Left lung (tissue), 4 donors: ENCODE measurements at regions not wholly inside any gene's neighbourhood (a gene's known extent, or its start where the extent isn't known, plus 50 kb on each side); places are given as distances from the start of the nearest gene placed in this dataset.

Source experiments
- ATAC-seq: fragments of 200-7000 bp; cut with Tn5 transposase; one replicate; pipeline ENCODE4 v1.9.1; 2020; ENCODE audit warnings: moderate library complexity
- DNase-seq, 4 donors: peaks; one replicate each; pipeline ENCODE4 v3.0.0-alpha.2; 2013 to 2020
- H3K27ac ChIP-seq, 2 donors: fragments of 200-600 bp; sonication (generic) in 1 of 2; one replicate each; pipeline versions ENCODE4 v1.5.0 to v1.8.0; 2020 to 2021
- H3K27me3 ChIP-seq, 2 donors: fragments of 200-600 bp; sonication (generic) in 1 of 2; one replicate each; pipeline versions ENCODE4 v1.5.0 to v1.8.0; 2020 to 2021
- H3K36me3 ChIP-seq, 2 donors: fragments of 200-600 bp; sonication (generic) in 1 of 2; one replicate each; pipeline versions ENCODE4 v1.5.0 to v1.8.0; 2020 to 2021
- H3K4me1 ChIP-seq, 2 donors: fragments of 200-600 bp; one replicate each; pipeline ENCODE4 v1.8.0; 2021
- H3K4me3 ChIP-seq, 2 donors: fragments of 200-600 bp; sonication (generic) in 1 of 2; one replicate each; pipeline versions ENCODE4 v1.5.0 to v1.8.0; 2020 to 2021; ENCODE audit warnings: mild to moderate bottlenecking in 1 of 2
- H3K9me3 ChIP-seq, 2 donors: fragments of 200-600 bp; sonication (generic) in 1 of 2; one replicate each; pipeline versions ENCODE4 v1.5.0 to v1.8.0; 2020 to 2021
- intact Hi-C, 2 donors: fragments of 100-400 bp; cut with DNase I; formaldehyde crosslinking; loops; one replicate each; pipeline versions ENCODE4 v1.11.2 to v1.14.2; 2022
- TF ChIP-seq, protein P1 (sequence below), 2 donors: fragments of 200-600 bp; sonication (generic) in 1 of 2; IDR thresholded peaks; one replicate each; pipeline versions ENCODE4 v1.5.0 to v1.8.0; 2021; ENCODE audit warnings: antibody characterized with exemption in 2 of 2
- donor health status: DM: no; HTN: yes; CAD: no.
- donor health status: DM: no; HTN: no; CAD: no.

DNA sequence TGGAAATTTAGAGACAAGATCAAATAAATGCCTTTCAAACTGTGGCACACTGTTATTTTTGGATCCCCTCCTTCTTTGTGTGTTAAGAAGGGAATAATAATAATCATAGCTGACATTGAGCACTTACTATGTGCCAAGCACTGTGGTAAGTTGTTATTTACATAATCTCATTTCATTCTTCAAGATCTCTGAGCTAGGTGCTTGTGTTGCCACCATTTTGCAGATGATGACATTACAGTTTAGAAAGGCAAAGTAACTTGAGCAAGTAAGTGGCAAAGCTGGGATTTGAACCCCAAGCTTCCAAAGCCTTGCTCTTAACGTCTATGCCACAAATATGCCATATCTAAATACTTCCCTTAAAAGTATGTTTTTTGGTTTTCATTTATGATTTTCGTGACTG lies 121.8 kb upstream of the TMEM161B start:
- no peak for ATAC-seq
- H3K36me3 ChIP-seq, result no peaks in the 10 kb centered on the region
- no peaks in the 10 kb centered on the region for H3K9me3 ChIP-seq
- H3K4me1 ChIP-seq, result no peaks in the 10 kb centered on the region
- DNase-seq, result no peak
- H3K27ac ChIP-seq, result no peak overlapping the region
- no peaks in the 10 kb centered on the region for H3K27me3 ChIP-seq
- TF ChIP-seq, protein P1, sequence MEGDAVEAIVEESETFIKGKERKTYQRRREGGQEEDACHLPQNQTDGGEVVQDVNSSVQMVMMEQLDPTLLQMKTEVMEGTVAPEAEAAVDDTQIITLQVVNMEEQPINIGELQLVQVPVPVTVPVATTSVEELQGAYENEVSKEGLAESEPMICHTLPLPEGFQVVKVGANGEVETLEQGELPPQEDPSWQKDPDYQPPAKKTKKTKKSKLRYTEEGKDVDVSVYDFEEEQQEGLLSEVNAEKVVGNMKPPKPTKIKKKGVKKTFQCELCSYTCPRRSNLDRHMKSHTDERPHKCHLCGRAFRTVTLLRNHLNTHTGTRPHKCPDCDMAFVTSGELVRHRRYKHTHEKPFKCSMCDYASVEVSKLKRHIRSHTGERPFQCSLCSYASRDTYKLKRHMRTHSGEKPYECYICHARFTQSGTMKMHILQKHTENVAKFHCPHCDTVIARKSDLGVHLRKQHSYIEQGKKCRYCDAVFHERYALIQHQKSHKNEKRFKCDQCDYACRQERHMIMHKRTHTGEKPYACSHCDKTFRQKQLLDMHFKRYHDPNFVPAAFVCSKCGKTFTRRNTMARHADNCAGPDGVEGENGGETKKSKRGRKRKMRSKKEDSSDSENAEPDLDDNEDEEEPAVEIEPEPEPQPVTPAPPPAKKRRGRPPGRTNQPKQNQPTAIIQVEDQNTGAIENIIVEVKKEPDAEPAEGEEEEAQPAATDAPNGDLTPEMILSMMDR (IDR thresholded peaks at IDR 0.05), result no peak
- H3K4me3 ChIP-seq, result no peak overlapping the region
- intact Hi-C loops, result no loop called here

DNA sequence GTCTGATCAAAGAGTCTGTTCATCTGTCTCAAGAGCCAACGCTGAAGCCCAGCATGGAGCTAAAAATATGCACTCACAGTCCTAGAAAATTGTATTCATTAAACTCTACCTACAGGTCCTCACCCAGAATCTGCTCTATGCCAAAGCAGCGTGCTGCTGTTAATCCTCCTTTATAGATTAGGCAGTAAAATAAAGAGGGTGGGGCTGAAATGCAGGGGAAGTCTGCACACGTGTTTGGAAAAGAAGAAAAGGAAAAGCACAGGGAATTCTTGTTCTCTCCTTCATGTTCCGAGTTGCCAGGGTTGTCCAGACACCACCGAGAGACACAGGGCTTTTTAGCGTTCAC lies 121.4 kb upstream of the TMEM161B start:
- DNase-seq, result no peak
- H3K27me3 ChIP-seq, result no peaks in the 10 kb centered on the region
- TF ChIP-seq, protein P1 (IDR thresholded peaks at IDR 0.05), result no peak
- no peaks in the 10 kb centered on the region for H3K9me3 ChIP-seq
- no peak overlapping the region for H3K27ac ChIP-seq
- no peak for ATAC-seq
- intact Hi-C loops, result no loop called here
- H3K4me1 ChIP-seq, result no peaks in the 10 kb centered on the region
- H3K36me3 ChIP-seq, result no peaks in the 10 kb centered on the region
- H3K4me3 ChIP-seq, result no peak overlapping the region

DNA sequence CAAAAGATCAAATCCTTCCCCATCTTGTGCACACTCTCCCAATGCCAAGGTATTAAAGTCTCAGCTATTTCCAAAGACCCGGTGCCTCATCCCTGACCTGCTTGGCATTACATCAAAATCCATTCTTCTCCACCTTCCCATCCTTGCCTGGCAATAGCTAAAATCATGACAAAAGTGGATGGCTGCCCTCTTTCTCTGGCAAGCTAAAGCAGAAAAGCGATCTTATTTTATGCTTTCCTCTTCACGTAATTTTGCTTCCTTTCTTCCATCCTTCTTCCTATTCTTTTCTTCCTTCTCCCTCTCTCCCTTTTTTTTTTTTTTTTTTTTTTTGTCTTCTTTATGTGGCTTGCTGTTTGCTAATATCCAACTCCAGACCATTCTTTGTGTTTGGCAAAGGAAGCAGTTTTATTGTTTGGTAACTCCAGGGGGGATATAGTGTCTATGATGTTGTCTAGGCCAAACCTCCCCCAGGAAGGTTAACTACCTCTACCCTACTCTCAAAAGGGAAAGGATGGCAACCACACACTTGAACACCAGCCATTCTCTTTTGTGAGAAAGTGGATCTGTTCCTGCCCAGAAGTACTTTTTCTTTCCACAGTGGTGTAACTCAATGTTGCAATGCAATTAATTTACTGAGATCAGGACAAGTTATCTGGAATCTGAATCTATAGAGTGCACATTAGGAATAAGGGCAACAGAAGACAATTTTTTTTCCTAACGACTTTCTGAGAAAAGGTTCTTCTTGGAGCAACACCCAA lies 120.9 kb upstream of the TMEM161B start:
- no peak overlapping the region for H3K4me3 ChIP-seq
- no peaks in the 10 kb centered on the region for H3K27me3 ChIP-seq
- DNase-seq (no peak), ATAC-seq (no peak)
- H3K36me3 ChIP-seq, result no peaks in the 10 kb centered on the region
- no peak overlapping the region for H3K27ac ChIP-seq
- TF ChIP-seq, protein P1 (IDR thresholded peaks at IDR 0.05), result no peak
- H3K4me1 ChIP-seq, result no peaks in the 10 kb centered on the region
- intact Hi-C loops, result no loop called here
- H3K9me3 ChIP-seq, result no peaks in the 10 kb centered on the region

DNA sequence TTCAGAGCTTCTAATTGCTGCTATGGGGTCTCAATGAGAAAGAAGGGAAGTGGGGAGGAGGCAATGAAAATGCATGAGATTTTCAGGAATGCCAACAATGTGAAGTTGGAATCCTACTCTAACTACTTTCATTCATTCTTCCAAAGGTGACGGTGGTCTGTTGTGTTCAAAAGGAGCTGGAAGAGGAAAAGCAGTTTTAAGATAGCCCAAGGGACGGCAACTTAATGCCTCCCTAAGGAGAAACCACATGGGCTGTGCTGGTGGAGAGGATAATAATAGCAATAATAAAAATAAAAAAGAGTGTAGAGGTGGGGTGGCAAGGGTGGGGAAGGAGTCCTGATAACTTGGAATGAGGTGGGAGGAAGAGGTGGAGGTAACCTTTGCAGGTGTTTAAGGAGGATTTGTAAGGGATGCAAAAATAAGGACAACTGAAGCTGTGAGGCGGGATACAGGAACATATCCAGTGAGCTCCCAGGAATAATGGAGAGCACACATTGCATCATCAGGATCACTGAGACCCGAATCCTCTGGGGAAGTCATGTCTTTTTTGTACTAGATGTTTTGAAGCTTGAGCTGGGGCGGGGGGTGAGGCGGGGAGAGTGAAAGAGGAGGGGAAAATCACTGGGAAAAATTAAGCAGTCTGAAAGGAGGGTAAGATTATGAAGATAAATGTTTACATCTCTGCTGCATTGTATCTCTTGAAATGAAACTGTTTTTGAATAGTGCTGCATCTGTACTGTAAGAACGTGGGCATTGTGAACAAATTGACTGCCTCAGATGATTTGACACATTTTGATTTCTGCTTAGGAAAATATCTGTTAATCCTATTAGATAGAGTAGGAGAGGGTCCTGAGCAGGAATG lies 120.1 kb upstream of the TMEM161B start:
- no peaks in the 10 kb centered on the region for H3K36me3 ChIP-seq
- H3K27ac ChIP-seq, result no peak overlapping the region
- H3K4me1 ChIP-seq, result no peaks in the 10 kb centered on the region
- no peak for DNase-seq
- no peak overlapping the region for H3K4me3 ChIP-seq
- intact Hi-C loops, result no loop called here
- no peak for ATAC-seq
- no peaks in the 10 kb centered on the region for H3K27me3 ChIP-seq
- TF ChIP-seq, protein P1 (IDR thresholded peaks at IDR 0.05), result no peak
- no peaks in the 10 kb centered on the region for H3K9me3 ChIP-seq

DNA sequence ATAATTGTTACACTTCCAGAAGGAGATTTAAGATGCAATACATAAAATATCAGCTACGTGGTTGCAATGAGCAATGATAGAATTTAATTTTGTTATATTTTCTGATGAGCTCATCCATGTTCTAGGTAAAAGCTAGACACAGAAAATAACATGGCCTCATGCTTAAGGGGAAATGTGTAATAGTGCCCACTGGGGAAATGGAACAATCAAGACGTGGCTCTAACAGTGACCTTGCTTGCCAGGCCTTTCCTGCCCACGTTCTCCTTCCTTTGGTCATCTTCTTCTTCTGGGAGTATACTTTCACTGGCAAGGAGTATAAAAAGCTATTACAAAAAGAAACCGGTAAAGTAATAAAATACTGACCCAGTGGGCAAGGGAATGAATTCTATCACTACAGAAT lies 116.2 kb upstream of the TMEM161B start:
- TF ChIP-seq, protein P1 (IDR thresholded peaks at IDR 0.05), result no peak
- Histone ChIP-seq H3K36me3 (no peaks in the 10 kb centered on the region), H3K9me3 (no peaks in the 10 kb centered on the region), H3K4me1 (no peaks in the 10 kb centered on the region), H3K4me3 (no peak overlapping the region), H3K27me3 (no peaks in the 10 kb centered on the region), H3K27ac (no peak overlapping the region)
- no peak for ATAC-seq
- intact Hi-C loops, result no loop called here
- DNase-seq, result no peak
